ENCODE measurements at regions not wholly inside any gene's neighbourhood (a gene's known extent, or its start where the extent isn't known, plus 50 kb on each side); places are given as distances from the start of the nearest gene placed in this dataset.

- TF ChIP-seq, protein P1, sequence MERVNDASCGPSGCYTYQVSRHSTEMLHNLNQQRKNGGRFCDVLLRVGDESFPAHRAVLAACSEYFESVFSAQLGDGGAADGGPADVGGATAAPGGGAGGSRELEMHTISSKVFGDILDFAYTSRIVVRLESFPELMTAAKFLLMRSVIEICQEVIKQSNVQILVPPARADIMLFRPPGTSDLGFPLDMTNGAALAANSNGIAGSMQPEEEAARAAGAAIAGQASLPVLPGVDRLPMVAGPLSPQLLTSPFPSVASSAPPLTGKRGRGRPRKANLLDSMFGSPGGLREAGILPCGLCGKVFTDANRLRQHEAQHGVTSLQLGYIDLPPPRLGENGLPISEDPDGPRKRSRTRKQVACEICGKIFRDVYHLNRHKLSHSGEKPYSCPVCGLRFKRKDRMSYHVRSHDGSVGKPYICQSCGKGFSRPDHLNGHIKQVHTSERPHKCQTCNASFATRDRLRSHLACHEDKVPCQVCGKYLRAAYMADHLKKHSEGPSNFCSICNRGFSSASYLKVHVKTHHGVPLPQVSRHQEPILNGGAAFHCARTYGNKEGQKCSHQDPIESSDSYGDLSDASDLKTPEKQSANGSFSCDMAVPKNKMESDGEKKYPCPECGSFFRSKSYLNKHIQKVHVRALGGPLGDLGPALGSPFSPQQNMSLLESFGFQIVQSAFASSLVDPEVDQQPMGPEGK (CRISPR knock-in tag; IDR thresholded peaks at IDR 0.05; ENCODE audit: borderline replicate concordance): no peak
- TF ChIP-seq ZC3H10 (CRISPR knock-in tag; IDR thresholded peaks at IDR 0.05) (no peak), SNAI2 (CRISPR knock-in tag; IDR thresholded peaks at IDR 0.05) (no peak), ZNF8 (CRISPR knock-in tag; IDR thresholded peaks at IDR 0.05) (no peak), TCF4 (CRISPR knock-in tag; IDR thresholded peaks at IDR 0.05; ENCODE audit: borderline replicate concordance) (no peak), ZFP3 (CRISPR knock-in tag; IDR thresholded peaks at IDR 0.05) (no peak), GLIS3 (CRISPR knock-in tag; IDR thresholded peaks at IDR 0.05) (no peak), RARB (CRISPR knock-in tag; IDR thresholded peaks at IDR 0.05) (no peak), ZNF565 (CRISPR knock-in tag; conservative IDR thresholded peaks at IDR 0.05; ENCODE audit: low read depth) (no peak), ZNF70 (CRISPR knock-in tag; IDR thresholded peaks at IDR 0.05) (no peak), ESRRG (CRISPR knock-in tag; IDR thresholded peaks at IDR 0.05) (no peak)
- TF ChIP-seq, protein P2, sequence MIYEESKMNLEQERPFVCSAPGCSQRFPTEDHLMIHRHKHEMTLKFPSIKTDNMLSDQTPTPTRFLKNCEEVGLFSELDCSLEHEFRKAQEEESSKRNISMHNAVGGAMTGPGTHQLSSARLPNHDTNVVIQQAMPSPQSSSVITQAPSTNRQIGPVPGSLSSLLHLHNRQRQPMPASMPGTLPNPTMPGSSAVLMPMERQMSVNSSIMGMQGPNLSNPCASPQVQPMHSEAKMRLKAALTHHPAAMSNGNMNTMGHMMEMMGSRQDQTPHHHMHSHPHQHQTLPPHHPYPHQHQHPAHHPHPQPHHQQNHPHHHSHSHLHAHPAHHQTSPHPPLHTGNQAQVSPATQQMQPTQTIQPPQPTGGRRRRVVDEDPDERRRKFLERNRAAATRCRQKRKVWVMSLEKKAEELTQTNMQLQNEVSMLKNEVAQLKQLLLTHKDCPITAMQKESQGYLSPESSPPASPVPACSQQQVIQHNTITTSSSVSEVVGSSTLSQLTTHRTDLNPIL (CRISPR knock-in tag; IDR thresholded peaks at IDR 0.05; ENCODE audit: low read depth): no peak
- TF ChIP-seq, protein P3, sequence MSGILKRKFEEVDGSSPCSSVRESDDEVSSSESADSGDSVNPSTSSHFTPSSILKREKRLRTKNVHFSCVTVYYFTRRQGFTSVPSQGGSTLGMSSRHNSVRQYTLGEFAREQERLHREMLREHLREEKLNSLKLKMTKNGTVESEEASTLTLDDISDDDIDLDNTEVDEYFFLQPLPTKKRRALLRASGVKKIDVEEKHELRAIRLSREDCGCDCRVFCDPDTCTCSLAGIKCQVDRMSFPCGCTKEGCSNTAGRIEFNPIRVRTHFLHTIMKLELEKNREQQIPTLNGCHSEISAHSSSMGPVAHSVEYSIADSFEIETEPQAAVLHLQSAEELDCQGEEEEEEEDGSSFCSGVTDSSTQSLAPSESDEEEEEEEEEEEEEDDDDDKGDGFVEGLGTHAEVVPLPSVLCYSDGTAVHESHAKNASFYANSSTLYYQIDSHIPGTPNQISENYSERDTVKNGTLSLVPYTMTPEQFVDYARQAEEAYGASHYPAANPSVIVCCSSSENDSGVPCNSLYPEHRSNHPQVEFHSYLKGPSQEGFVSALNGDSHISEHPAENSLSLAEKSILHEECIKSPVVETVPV (CRISPR knock-in tag; IDR thresholded peaks at IDR 0.05): no peak
Measured at GRCh38 chr22:26893173-26894110, 236.1 kb downstream of the MIAT start.
